ENCODE measurements at regions not wholly inside any gene's neighbourhood (a gene's known extent, or its start where the extent isn't known, plus 50 kb on each side); places are given as distances from the start of the nearest gene placed in this dataset.

DNA sequence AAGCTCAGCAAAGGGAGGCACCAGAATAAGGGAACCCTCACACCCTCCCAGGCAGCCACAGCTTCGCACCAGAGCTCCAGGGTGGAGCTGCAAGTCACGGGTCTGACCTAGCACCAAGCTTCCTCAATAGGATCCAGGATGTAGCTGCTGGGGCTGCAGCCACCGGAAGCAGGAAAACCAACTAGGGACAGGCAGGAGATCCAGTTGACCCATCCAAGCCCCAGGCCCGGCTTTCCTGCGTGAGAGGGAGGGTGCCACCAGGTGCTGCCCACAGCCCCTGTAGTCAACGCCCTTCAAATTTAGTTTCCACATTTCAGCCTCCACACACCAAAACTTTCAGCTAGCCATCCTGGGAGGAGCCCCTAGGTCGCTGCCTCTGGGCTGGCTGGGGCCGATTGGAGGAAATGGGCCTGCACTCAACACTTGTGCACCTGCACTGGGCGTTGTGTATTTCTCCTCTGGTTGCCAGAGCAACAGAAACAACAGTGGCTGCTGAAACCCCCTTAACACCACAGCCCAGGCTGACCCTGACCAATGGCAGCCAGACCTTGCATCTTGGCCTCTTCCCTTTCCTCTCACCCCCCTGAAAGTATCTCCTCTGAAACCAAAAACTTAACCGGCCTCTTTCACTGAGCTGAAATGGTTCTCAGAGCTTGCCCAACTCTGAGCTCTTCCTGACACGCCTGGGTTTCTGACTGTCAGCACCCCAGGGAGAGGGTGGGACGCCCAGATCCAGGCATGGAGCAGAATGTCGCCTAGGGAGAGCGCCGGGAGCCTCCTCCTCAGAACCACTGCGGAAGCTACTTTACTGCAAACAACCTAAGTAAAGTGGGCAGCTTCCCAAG is 226.5 kb upstream of the MAP3K1 start:
- ChIA-PET POLR2A (interaction anchor here (0.9 kb wide), 1 partner anchor 602 kb away, joined by 3 read pairs; no protein-coding TSS in a partner anchor), CTCF (interaction anchor here (1.0 to 1.7 kb wide), 3 partner anchors 29 to 239 kb away, joined by 3 read pairs; no protein-coding TSS in a partner anchor)
- H3K4me1 Mint-ChIP-seq (ENCODE audit: low read depth) = peaks cover 32% of the 10 kb centered on the region
- H3K27me3 Mint-ChIP-seq = peaks cover 2% of the 10 kb centered on the region
- no peaks in the 10 kb centered on the region for H3K9me3 Mint-ChIP-seq
- DNase-seq (peak; percentile 66), ATAC-seq (peak; percentile 89)
- intact Hi-C loops (cut with micrococcal nuclease) = no loop called here
- no peak overlapping the region for H3K4me3 Mint-ChIP-seq
- no peaks in the 10 kb centered on the region for H3K36me3 Mint-ChIP-seq (ENCODE audit: low read depth)
- TF ChIP-seq CTCF (IDR thresholded peaks at IDR 0.05) = no peak
- peak overlapping the region; percentile 52 for H3K27ac Mint-ChIP-seq

DNA sequence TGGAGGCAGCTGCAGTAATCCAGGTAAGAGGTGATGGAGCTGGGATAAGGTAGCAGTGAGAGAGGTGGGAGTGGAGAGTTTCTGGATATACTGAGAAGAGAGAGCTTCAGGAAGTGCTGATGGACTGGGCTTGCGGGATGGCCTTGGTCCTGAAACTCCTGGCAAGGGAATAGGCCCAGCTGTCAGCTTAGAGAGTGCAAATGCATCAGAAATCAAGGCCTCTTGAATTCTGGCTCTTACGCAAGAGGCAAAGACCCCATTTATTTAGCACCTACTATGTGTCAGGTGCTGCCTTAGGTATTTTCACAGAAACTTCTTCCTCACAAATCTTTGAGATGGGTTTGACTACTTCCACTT is 227.2 kb upstream of the MAP3K1 start:
- intact Hi-C loops (cut with micrococcal nuclease) = no loop called here
- H3K4me3 Mint-ChIP-seq = no peak overlapping the region
- H3K9me3 Mint-ChIP-seq = no peaks in the 10 kb centered on the region
- ATAC-seq (no peak), DNase-seq (no peak)
- no peaks in the 10 kb centered on the region for H3K36me3 Mint-ChIP-seq (ENCODE audit: low read depth)
- peaks cover 2% of the 10 kb centered on the region for H3K27me3 Mint-ChIP-seq
- peak overlapping the region; percentile 24 for H3K27ac Mint-ChIP-seq
- POLR2A ChIA-PET = interaction anchor here (0.9 kb wide), 1 partner anchor 601 kb away, joined by 3 read pairs; no protein-coding TSS in a partner anchor
- TF ChIP-seq CTCF (IDR thresholded peaks at IDR 0.05) = no peak
- CTCF ChIA-PET = interaction anchor here (1.1 to 1.7 kb wide), 2 partner anchors 29 to 88 kb away, joined by 3 read pairs; no protein-coding TSS in a partner anchor
- H3K4me1 Mint-ChIP-seq (ENCODE audit: low read depth) = peaks cover 32% of the 10 kb centered on the region

DNA sequence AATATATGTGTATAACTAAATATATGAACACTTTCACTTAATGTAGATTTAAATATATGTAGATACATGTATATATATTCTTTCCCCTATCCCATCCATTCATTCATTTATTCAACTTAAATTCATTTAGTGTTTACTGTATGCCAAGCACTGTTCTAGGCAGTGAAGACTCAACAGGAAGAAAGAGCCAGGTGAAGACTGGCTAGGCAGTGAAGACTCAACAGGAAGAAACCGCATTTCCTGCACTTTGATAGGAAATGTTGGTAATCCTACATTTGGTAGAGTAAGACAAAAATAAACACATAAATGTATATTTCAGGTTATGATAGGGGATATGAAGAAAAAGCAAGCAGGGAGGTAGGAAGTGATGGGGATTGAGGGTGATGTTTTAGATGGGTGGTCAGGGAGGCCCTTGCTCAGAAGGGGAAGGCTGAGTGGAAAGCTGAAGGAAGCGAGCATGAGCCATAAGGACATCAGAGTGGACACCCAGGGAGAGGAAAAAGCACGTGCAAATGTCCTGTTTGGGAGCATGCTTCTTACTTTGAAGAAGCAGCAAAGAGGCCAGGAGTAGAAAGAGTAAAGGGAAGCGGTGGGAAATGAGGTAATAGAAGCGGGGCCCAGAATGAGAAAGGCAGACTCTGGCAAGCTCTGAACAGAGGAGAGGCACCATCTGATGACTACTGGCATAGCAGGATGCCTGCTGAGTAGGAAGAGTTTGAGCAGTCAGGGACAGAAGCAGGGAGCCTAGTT is 227.8 kb upstream of the MAP3K1 start:
- H3K9me3 Mint-ChIP-seq = no peaks in the 10 kb centered on the region
- no peak for DNase-seq
- POLR2A ChIA-PET = interaction anchor here (0.9 kb wide), 1 partner anchor 601 kb away, joined by 3 read pairs; no protein-coding TSS in a partner anchor
- intact Hi-C loops (cut with micrococcal nuclease) = no loop called here
- H3K27ac Mint-ChIP-seq = peak overlapping the region; percentile 10
- TF ChIP-seq CTCF (IDR thresholded peaks at IDR 0.05) = no peak
- peaks cover 32% of the 10 kb centered on the region for H3K4me1 Mint-ChIP-seq (ENCODE audit: low read depth)
- no peaks in the 10 kb centered on the region for H3K36me3 Mint-ChIP-seq (ENCODE audit: low read depth)
- H3K4me3 Mint-ChIP-seq = no peak overlapping the region
- peaks cover 2% of the 10 kb centered on the region for H3K27me3 Mint-ChIP-seq
- ATAC-seq = no peak
- CTCF ChIA-PET = interaction anchor here (1.7 kb wide), 1 partner anchor 88 kb away, joined by 3 read pairs; no protein-coding TSS in a partner anchor

DNA sequence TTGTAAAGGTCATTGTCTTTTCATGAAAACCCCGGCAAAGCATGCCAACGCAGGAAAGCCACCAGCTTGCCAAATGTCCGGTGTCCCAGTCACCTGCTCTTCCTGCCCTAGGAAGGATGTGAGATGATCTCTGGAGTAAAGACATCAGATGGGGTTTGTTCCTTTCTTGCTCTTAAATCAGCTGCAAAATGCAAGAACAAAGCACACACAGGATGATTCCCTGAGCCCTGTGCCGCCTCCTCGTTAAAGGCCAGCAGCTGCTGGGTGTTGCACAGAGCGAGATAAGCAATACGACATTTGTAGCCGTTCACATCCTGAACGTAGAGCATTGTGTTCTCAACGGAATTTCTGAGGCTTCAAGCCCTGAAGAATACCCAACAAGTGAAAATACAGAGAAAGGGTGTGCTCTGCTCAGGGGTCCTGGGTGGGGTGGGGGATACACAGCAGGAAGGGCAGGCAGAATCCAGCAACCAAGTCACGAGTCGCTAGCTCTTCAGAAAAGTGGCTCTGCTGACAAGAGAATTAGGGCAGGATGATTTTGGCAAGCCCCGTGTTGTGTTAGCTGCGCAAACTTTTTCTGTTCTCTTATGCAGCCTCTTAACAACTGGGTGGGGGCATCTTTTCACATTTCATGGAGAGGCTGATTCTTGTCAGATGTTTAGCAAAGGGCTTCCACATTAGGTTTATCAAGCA is 229.2 kb upstream of the MAP3K1 start:
- no peak overlapping the region for H3K4me3 Mint-ChIP-seq
- intact Hi-C loops (cut with micrococcal nuclease) = no loop called here
- TF ChIP-seq CTCF (IDR thresholded peaks at IDR 0.05) = no peak
- DNase-seq (no peak), ATAC-seq (no peak)
- ChIA-PET CTCF (no interaction called here), POLR2A (no interaction called here)
- no peaks in the 10 kb centered on the region for H3K36me3 Mint-ChIP-seq (ENCODE audit: low read depth)
- peaks cover 2% of the 10 kb centered on the region for H3K27me3 Mint-ChIP-seq
- peaks cover 32% of the 10 kb centered on the region for H3K4me1 Mint-ChIP-seq (ENCODE audit: low read depth)
- H3K27ac Mint-ChIP-seq = no peak overlapping the region
- no peaks in the 10 kb centered on the region for H3K9me3 Mint-ChIP-seq

All from activated CD8-positive, alpha-beta T cell treated with anti-CD3 and anti-CD28 coated beads for 36 hours (primary cell).